ENCODE measurements at regions not wholly inside any gene's neighbourhood (a gene's known extent, or its start where the extent isn't known, plus 50 kb on each side); places are given as distances from the start of the nearest gene placed in this dataset.

GRCh38 chr10:3528823-3529403, 256.1 kb downstream of the KLF6 start:
- TF ChIP-seq CTCF (IDR thresholded peaks at IDR 0.05) (no peak), POLR2A (IDR thresholded peaks at IDR 0.05) (no peak)

Measured in heart left ventricle (tissue), 13 donors.